ENCODE measurements at regions not wholly inside any gene's neighbourhood (a gene's known extent, or its start where the extent isn't known, plus 50 kb on each side); places are given as distances from the start of the nearest gene placed in this dataset.

DNA sequence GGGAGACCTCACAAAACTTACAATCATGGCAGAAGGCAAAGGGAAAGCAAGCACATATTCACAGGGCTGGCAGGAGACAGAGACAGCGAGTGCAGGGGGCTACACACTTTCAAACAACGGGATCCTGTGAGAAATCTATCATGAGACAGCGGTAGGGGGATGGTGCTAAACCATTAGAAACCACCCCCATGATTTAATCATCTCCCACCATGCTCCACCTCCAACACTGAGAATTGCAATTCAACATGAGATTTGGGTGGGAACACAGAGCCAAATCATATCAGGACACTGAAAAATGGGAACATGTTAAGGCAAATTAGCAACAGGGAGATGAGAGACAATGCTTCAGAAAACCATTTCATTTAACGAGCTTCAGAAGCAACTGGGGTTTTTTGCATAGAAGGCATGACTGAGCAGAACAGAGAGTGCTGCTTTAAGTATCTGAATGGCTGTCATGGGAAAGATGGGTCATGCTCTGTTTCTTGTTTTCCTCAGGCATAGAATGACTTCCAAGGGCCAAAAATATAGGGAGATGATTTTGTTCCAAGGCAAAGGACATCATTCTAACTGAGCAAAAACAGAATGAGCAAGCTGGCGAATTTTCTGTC is 100.8 kb upstream of the MAP2 start:
- TF ChIP-seq, protein P1, sequence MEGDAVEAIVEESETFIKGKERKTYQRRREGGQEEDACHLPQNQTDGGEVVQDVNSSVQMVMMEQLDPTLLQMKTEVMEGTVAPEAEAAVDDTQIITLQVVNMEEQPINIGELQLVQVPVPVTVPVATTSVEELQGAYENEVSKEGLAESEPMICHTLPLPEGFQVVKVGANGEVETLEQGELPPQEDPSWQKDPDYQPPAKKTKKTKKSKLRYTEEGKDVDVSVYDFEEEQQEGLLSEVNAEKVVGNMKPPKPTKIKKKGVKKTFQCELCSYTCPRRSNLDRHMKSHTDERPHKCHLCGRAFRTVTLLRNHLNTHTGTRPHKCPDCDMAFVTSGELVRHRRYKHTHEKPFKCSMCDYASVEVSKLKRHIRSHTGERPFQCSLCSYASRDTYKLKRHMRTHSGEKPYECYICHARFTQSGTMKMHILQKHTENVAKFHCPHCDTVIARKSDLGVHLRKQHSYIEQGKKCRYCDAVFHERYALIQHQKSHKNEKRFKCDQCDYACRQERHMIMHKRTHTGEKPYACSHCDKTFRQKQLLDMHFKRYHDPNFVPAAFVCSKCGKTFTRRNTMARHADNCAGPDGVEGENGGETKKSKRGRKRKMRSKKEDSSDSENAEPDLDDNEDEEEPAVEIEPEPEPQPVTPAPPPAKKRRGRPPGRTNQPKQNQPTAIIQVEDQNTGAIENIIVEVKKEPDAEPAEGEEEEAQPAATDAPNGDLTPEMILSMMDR (conservative IDR thresholded peaks at IDR 0.05; ENCODE audit: low read depth, low read length), result no peak
- TF ChIP-seq EZH2 (IDR thresholded peaks at IDR 0.05; ENCODE audit: low read length, unreplicated experiment), result no peak
- TF ChIP-seq EZH2phosphoT487 (IDR thresholded peaks at IDR 0.05; ENCODE audit: borderline replicate concordance, low read length), result no peak

All from PC-3 (cell line).